ENCODE measurements at regions not wholly inside any gene's neighbourhood (a gene's known extent, or its start where the extent isn't known, plus 50 kb on each side); places are given as distances from the start of the nearest gene placed in this dataset.
"Not testable (repeated sequence)": the region's sequence is repeated elsewhere in the genome, so short reads cannot be mapped to it uniquely, and the experiment has no call there.

- Mint-ChIP-seq H3K4me3 (no peak overlapping the region), H3K27ac (peak overlapping the region; percentile 26), H3K27me3 (ENCODE audit: low read depth) (no peaks in the 10 kb centered on the region), H3K4me1 (peaks cover 4% of the 10 kb centered on the region), H3K36me3 (peaks cover 7% of the 10 kb centered on the region), H3K9me3 (peaks cover 16% of the 10 kb centered on the region)
- no peak for TF ChIP-seq CTCF (IDR thresholded peaks at IDR 0.05; ENCODE audit: unreplicated experiment)
- no peak for DNase-seq (ENCODE audit: low spot score in 2 of 2, unreplicated experiment in 2 of 2)
These were observed 249.5 kb downstream of the ISL1 start for GRCh38 chr5:51632793-51633192.

- peaks cover 26% of the 10 kb centered on the region for H3K9me3 Mint-ChIP-seq
- H3K27ac Mint-ChIP-seq; H3K4me3 Mint-ChIP-seq; DNase-seq (ENCODE audit: low spot score in 2 of 2, unreplicated experiment in 2 of 2); H3K27me3 Mint-ChIP-seq (ENCODE audit: low read depth); H3K4me1 Mint-ChIP-seq; H3K36me3 Mint-ChIP-seq: not testable (repeated sequence)
These were observed 253.7 kb downstream of the ISL1 start for GRCh38 chr5:51636973-51637372.

- Mint-ChIP-seq H3K9me3 (peaks cover 11% of the 10 kb centered on the region), H3K27ac (peak overlapping the region; percentile 44), H3K4me3 (no peak overlapping the region), H3K36me3 (peaks cover 2% of the 10 kb centered on the region), H3K27me3 (ENCODE audit: low read depth) (no peaks in the 10 kb centered on the region), H3K4me1 (peaks cover 7% of the 10 kb centered on the region)
- no peak for TF ChIP-seq CTCF (IDR thresholded peaks at IDR 0.05; ENCODE audit: unreplicated experiment)
- no peak for DNase-seq (ENCODE audit: low spot score in 2 of 2, unreplicated experiment in 2 of 2)
These were observed 261.7 kb downstream of the ISL1 start for GRCh38 chr5:51644976-51645375.

GRCh38 chr5:51646482-51646881 lies 263.2 kb downstream of the ISL1 start:
- peaks cover 6% of the 10 kb centered on the region for H3K9me3 Mint-ChIP-seq
- H3K36me3 Mint-ChIP-seq = no peaks in the 10 kb centered on the region
- peaks cover 11% of the 10 kb centered on the region for H3K4me1 Mint-ChIP-seq
- H3K4me3 Mint-ChIP-seq = no peak overlapping the region
- no peaks in the 10 kb centered on the region for H3K27me3 Mint-ChIP-seq (ENCODE audit: low read depth)
- no peak overlapping the region for H3K27ac Mint-ChIP-seq
- TF ChIP-seq CTCF (IDR thresholded peaks at IDR 0.05; ENCODE audit: unreplicated experiment) = no peak
- DNase-seq (ENCODE audit: low spot score in 2 of 2, unreplicated experiment in 2 of 2) = no peak

DNA sequence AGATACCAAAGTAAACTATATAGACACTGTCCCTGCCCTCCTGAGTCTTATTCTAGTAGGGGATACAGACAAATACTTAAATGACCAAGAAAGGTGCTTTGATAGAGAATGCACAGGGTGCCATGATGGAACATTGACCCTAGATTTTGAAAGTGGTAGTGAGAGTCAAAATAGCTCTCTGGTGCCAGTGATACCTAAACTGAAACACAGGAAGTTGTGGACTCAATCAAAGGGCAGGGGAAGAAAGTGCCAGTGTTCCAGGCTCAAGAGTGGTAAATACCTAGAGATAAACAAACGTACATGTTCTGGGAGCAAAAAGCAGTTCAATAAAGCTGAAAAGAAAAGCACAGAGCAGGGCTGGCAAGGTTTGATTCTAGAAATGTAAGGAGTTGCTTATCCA lies 267.6 kb downstream of the ISL1 start:
- Mint-ChIP-seq H3K9me3 (peaks cover 6% of the 10 kb centered on the region), H3K4me3 (no peak overlapping the region), H3K27me3 (ENCODE audit: low read depth) (no peaks in the 10 kb centered on the region), H3K36me3 (no peaks in the 10 kb centered on the region), H3K27ac (peak overlapping the region; percentile 30), H3K4me1 (peaks cover 32% of the 10 kb centered on the region)
- TF ChIP-seq CTCF (IDR thresholded peaks at IDR 0.05; ENCODE audit: unreplicated experiment) = no peak
- DNase-seq (ENCODE audit: low spot score in 2 of 2, unreplicated experiment in 2 of 2) = no peak

GRCh38 chr5:51651476-51651875 lies 268.2 kb downstream of the ISL1 start:
- DNase-seq (ENCODE audit: low spot score in 2 of 2, unreplicated experiment in 2 of 2) = no peak
- no peak for TF ChIP-seq CTCF (IDR thresholded peaks at IDR 0.05; ENCODE audit: unreplicated experiment)
- no peaks in the 10 kb centered on the region for H3K27me3 Mint-ChIP-seq (ENCODE audit: low read depth)
- H3K4me1 Mint-ChIP-seq = peaks cover 37% of the 10 kb centered on the region
- peaks cover 6% of the 10 kb centered on the region for H3K9me3 Mint-ChIP-seq
- H3K27ac Mint-ChIP-seq = peak overlapping the region; percentile 93
- H3K4me3 Mint-ChIP-seq = no peak overlapping the region
- H3K36me3 Mint-ChIP-seq = no peaks in the 10 kb centered on the region

Data from mesothelial cell of epicardium (in vitro differentiated cells).